ENCODE measurements at regions not wholly inside any gene's neighbourhood (a gene's known extent, or its start where the extent isn't known, plus 50 kb on each side); places are given as distances from the start of the nearest gene placed in this dataset.
A peak's percentile ranks its signal among the peaks of the same experiment; 100 is the strongest.
"Not testable (repeated sequence)": the region's sequence is repeated elsewhere in the genome, so short reads cannot be mapped to it uniquely, and the experiment has no call there.

- DNase-seq = no peak
Measured at GRCh38 chr11:23885801-23886200, 611.1 kb upstream of the LUZP2 start.

GRCh38 chr11:23887122-23887521 lies 609.7 kb upstream of the LUZP2 start:
- not testable (repeated sequence) for DNase-seq

GRCh38 chr11:23893126-23893525 lies 603.7 kb upstream of the LUZP2 start:
- DNase-seq = no peak

- no peak for DNase-seq
Measured at GRCh38 chr11:23897453-23898286, 599.2 kb upstream of the LUZP2 start.

GRCh38 chr11:23903044-23903704 lies 593.7 kb upstream of the LUZP2 start:
- no peak for DNase-seq

GRCh38 chr11:23919455-23919854 lies 577.4 kb upstream of the LUZP2 start:
- no peak for DNase-seq

- no peak for DNase-seq
Measured at GRCh38 chr11:23923357-23923756, 573.5 kb upstream of the LUZP2 start.

- DNase-seq = no peak
Measured at GRCh38 chr11:23924226-23924625, 572.6 kb upstream of the LUZP2 start.

GRCh38 chr11:23931443-23931842 lies 565.4 kb upstream of the LUZP2 start:
- DNase-seq = no peak

GRCh38 chr11:23932485-23932898 lies 564.4 kb upstream of the LUZP2 start:
- no peak for DNase-seq

GRCh38 chr11:23933721-23934120 lies 563.1 kb upstream of the LUZP2 start:
- DNase-seq = no peak

GRCh38 chr11:23934671-23935270 lies 562.1 kb upstream of the LUZP2 start:
- not testable (repeated sequence) for DNase-seq

GRCh38 chr11:23942117-23942815 lies 554.6 kb upstream of the LUZP2 start:
- not testable (repeated sequence) for DNase-seq

GRCh38 chr11:23944923-23945322 lies 551.9 kb upstream of the LUZP2 start:
- peak; percentile 42 for DNase-seq

GRCh38 chr11:23947883-23948282 lies 549.0 kb upstream of the LUZP2 start:
- no peak for DNase-seq

GRCh38 chr11:23948851-23949250 lies 548.0 kb upstream of the LUZP2 start:
- DNase-seq = no peak

- no peak for DNase-seq
Measured at GRCh38 chr11:23953951-23954710, 542.7 kb upstream of the LUZP2 start.

- no peak for DNase-seq
Measured at GRCh38 chr11:23954730-23955129, 542.1 kb upstream of the LUZP2 start.

GRCh38 chr11:23956586-23956985 lies 540.3 kb upstream of the LUZP2 start:
- no peak for DNase-seq

- DNase-seq = no peak
Measured at GRCh38 chr11:23957314-23957713, 539.5 kb upstream of the LUZP2 start.

- no peak for DNase-seq
Measured at GRCh38 chr11:23959462-23959861, 537.4 kb upstream of the LUZP2 start.
